Karpas-422 (cell line): ENCODE measurements at regions not wholly inside any gene's neighbourhood (a gene's known extent, or its start where the extent isn't known, plus 50 kb on each side); places are given as distances from the start of the nearest gene placed in this dataset. TPM values are rescaled to one million over a fixed set of nuclear protein-coding genes. Genes with fewer than 3 reads are reported as not detected.

Experiments
- small RNA-seq: library from RNA; depleted of rRNA; stranded (forward); fragments of <200 nt; gene quantifications from one replicate; pipeline ENCODE3, GENCODE V24; 2014

Small RNA genes lying in the stretch of these regions (small RNA-seq; reads per million reads assigned to genes)
- not detected for gene AL356321.1
- gene RF00402: not detected
